ENCODE measurements at regions not wholly inside any gene's neighbourhood (a gene's known extent, or its start where the extent isn't known, plus 50 kb on each side); places are given as distances from the start of the nearest gene placed in this dataset.

DNA sequence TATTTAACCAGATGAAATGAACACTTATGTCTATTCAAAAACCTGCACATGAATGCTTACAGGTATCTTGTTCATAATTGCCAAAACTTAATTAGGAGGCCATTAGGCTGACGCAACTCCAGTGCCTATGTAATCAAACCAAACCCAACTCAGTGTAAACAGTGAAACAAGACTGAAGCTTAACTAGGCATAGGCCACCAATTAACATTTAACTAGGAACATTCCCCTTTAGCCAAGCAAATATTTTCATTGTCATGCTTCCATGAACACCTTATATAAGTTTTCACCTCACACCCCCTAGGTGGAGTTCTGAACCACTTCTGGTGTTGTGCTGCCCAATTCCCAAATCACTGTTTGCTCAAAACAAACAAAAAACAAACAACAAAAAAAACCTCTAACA lies 686.0 kb downstream of the STPG2 start:
- dilution Hi-C loops (cut with MboI; ENCODE audit: extremely low pct_ligation_motif_present, low sequenced_read_pairs) (no loop called here), intact Hi-C loops (cut with micrococcal nuclease) (no loop called here)
- no peaks in the 10 kb centered on the region for H3K36me3 ChIP-seq (ENCODE audit: control insufficient read depth in 2 of 2, extremely low read depth in 1 of 2, insufficient read depth in 2 of 2, low read length in 2 of 2)
- TF ChIP-seq, protein P1, sequence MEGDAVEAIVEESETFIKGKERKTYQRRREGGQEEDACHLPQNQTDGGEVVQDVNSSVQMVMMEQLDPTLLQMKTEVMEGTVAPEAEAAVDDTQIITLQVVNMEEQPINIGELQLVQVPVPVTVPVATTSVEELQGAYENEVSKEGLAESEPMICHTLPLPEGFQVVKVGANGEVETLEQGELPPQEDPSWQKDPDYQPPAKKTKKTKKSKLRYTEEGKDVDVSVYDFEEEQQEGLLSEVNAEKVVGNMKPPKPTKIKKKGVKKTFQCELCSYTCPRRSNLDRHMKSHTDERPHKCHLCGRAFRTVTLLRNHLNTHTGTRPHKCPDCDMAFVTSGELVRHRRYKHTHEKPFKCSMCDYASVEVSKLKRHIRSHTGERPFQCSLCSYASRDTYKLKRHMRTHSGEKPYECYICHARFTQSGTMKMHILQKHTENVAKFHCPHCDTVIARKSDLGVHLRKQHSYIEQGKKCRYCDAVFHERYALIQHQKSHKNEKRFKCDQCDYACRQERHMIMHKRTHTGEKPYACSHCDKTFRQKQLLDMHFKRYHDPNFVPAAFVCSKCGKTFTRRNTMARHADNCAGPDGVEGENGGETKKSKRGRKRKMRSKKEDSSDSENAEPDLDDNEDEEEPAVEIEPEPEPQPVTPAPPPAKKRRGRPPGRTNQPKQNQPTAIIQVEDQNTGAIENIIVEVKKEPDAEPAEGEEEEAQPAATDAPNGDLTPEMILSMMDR (IDR thresholded peaks at IDR 0.05; ENCODE audit: extremely low read depth in 1 of 2, insufficient read depth in 1 of 2, low read depth in 1 of 2, low read length in 2 of 2): no peak
- TF ChIP-seq EZH2 (IDR thresholded peaks at IDR 0.05; ENCODE audit: borderline replicate concordance, low read depth, low read length, severe bottlenecking) (no peak), MYC (IDR thresholded peaks at IDR 0.05; ENCODE audit: low read depth, low read length) (no peak), FOS (IDR thresholded peaks at IDR 0.05; ENCODE audit: borderline replicate concordance, insufficient read depth, low read length) (no peak), POLR2AphosphoS5 (IDR thresholded peaks at IDR 0.05; ENCODE audit: insufficient read depth, low read depth, low read length) (no peak), GATA2 (IDR thresholded peaks at IDR 0.05; ENCODE audit: insufficient read depth, insufficient read length, low read depth, low read length) (no peak), POLR2A (IDR thresholded peaks at IDR 0.05; ENCODE audit: low read depth, low read length) (no peak), JUN (IDR thresholded peaks at IDR 0.05; ENCODE audit: borderline replicate concordance, insufficient read depth, insufficient read length, low read depth) (no peak)
- TF ChIP-seq, protein P2, sequence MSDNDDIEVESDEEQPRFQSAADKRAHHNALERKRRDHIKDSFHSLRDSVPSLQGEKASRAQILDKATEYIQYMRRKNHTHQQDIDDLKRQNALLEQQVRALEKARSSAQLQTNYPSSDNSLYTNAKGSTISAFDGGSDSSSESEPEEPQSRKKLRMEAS (IDR thresholded peaks at IDR 0.05; ENCODE audit: insufficient read depth, insufficient read length): no peak
- H3K9me1 ChIP-seq (replicated peaks; ENCODE audit: control insufficient read depth, extremely low read depth, insufficient read depth, low read length): no peaks in the 10 kb centered on the region
- H4K20me1 ChIP-seq (replicated peaks; ENCODE audit: control insufficient read depth, extremely low read depth, insufficient read depth, low read length): no peaks in the 10 kb centered on the region
- FAIRE-seq (no peak), DNase-seq (ENCODE audit: low read depth, low spot score) (no peak)
- H3K27ac ChIP-seq (ENCODE audit: insufficient read depth, low read depth, low read length): no peak overlapping the region
- H3K4me3 ChIP-seq (replicated peaks in 1 of 3; ENCODE audit: insufficient read depth in 1 of 3, low read depth in 1 of 3, low read length in 3 of 3): no peak overlapping the region
- no peak overlapping the region for H3K4me2 ChIP-seq (ENCODE audit: insufficient read depth, low read length)
- no peaks in the 10 kb centered on the region for H3K4me1 ChIP-seq (ENCODE audit: control insufficient read depth, extremely low read depth, insufficient read depth, low read length)
- ChIA-PET CTCF (no interaction called here), POLR2A (no interaction called here)
- H3K79me2 ChIP-seq (ENCODE audit: control insufficient read depth, insufficient read depth, low read length): no peaks in the 10 kb centered on the region
- no peak overlapping the region for H3K9ac ChIP-seq (replicated peaks; ENCODE audit: extremely low read depth, insufficient read depth, low read length)
- H3K9me3 ChIP-seq (replicated peaks; ENCODE audit: control insufficient read depth, insufficient read depth, low read length): no peaks in the 10 kb centered on the region
- no peaks in the 10 kb centered on the region for H3K27me3 ChIP-seq (ENCODE audit: control insufficient read depth in 2 of 2, insufficient read depth in 2 of 2, low read length in 2 of 2)
- no TSS peak for BruUV-seq (replicated peaks)
- H2AFZ ChIP-seq (ENCODE audit: low read depth, low read length): no peak overlapping the region
